ENCODE measurements at regions not wholly inside any gene's neighbourhood (a gene's known extent, or its start where the extent isn't known, plus 50 kb on each side); places are given as distances from the start of the nearest gene placed in this dataset.

DNA sequence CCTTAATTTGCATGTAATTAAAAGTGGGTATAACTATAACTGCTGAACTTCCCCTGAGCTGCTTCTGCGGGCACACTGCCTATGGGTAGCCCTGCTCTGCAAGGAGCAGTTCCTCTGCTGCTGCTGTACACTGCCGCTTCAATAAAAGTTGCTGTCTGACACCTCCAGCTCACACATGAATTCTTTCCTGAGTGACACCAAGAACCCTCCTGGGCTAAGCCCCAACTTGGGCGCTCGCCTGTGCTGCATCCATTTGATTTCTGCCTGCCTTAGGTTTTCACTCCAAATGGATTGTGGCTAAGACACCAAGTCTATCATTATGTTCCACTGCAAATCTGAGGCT is 215.7 kb downstream of the ANAPC1 start:
- no peak for TF ChIP-seq RAD21 (IDR thresholded peaks at IDR 0.05; ENCODE audit: low read length)
- TF ChIP-seq POLR2A (IDR thresholded peaks at IDR 0.05; ENCODE audit: low read depth, low read length), result no peak
- no peak for TF ChIP-seq CTCF (conservative IDR thresholded peaks at IDR 0.05; ENCODE audit: low read depth, low read length)
- TF ChIP-seq CEBPB (IDR thresholded peaks at IDR 0.05; ENCODE audit: low read depth, low read length), result no peak
- TF ChIP-seq ELK1 (IDR thresholded peaks at IDR 0.05; ENCODE audit: borderline replicate concordance, low read depth, low read length), result no peak
- no peak for TF ChIP-seq NFE2L2 (IDR thresholded peaks at IDR 0.05; ENCODE audit: low read depth, low read length)
- TF ChIP-seq RFX5 (IDR thresholded peaks at IDR 0.05; ENCODE audit: low read depth, low read length), result no peak
- no peak for TF ChIP-seq SMC3 (IDR thresholded peaks at IDR 0.05; ENCODE audit: low read depth, low read length)
- TF ChIP-seq MAZ (IDR thresholded peaks at IDR 0.05; ENCODE audit: borderline replicate concordance, low read depth, low read length), result no peak
- TF ChIP-seq MXI1 (IDR thresholded peaks at IDR 0.05; ENCODE audit: borderline replicate concordance, low read depth, low read length), result no peak
- no peak for TF ChIP-seq BHLHE40 (IDR thresholded peaks at IDR 0.05; ENCODE audit: low read depth, low read length)
- TF ChIP-seq, protein P1, sequence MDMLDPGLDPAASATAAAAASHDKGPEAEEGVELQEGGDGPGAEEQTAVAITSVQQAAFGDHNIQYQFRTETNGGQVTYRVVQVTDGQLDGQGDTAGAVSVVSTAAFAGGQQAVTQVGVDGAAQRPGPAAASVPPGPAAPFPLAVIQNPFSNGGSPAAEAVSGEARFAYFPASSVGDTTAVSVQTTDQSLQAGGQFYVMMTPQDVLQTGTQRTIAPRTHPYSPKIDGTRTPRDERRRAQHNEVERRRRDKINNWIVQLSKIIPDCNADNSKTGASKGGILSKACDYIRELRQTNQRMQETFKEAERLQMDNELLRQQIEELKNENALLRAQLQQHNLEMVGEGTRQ (IDR thresholded peaks at IDR 0.05; ENCODE audit: low read depth, low read length), result no peak
- no peak for TF ChIP-seq MAFK (IDR thresholded peaks at IDR 0.05; ENCODE audit: low read depth, low read length)
